Hematopoietic multipotent progenitor cell (in vitro differentiated cells): ENCODE measurements at regions not wholly inside any gene's neighbourhood (a gene's known extent, or its start where the extent isn't known, plus 50 kb on each side); places are given as distances from the start of the nearest gene placed in this dataset.
"Not testable (repeated sequence)": the region's sequence is repeated elsewhere in the genome, so short reads cannot be mapped to it uniquely, and the experiment has no call there.

Experiments used
- DNase-seq, 3 donors: peaks; one replicate each; pipeline ENCODE4 v3.0.0-alpha.2; 2011 to 2015; ENCODE audit warnings: low read depth in 2 of 3, low spot score in 2 of 3

DNA sequence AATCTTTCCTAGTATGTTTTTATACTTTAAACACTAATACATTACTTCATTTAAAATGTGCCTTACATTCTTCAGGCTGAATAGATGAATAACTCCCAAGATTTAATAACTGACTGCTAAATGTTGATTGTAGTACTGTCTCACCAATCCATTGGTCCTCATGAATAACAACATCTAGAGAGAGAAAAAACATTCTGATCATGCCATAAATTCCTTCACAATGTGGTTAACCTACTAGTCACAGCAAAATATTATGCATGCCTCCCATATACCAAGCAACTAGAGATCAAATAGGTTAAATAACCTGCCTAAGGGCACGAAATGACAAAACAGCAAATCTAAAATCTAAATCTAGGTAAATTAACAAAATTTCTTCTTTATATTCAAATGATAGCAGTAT lies 66.2 kb downstream of the SYT15 start:
- not testable (repeated sequence) for DNase-seq

- DNase-seq: not testable (repeated sequence)
Observed at GRCh38 chr10:46646132-46646531, 67.2 kb downstream of the SYT15 start.

- DNase-seq: not testable (repeated sequence)
Observed at GRCh38 chr10:46650967-46651366, 72.0 kb downstream of the SYT15 start.

DNA sequence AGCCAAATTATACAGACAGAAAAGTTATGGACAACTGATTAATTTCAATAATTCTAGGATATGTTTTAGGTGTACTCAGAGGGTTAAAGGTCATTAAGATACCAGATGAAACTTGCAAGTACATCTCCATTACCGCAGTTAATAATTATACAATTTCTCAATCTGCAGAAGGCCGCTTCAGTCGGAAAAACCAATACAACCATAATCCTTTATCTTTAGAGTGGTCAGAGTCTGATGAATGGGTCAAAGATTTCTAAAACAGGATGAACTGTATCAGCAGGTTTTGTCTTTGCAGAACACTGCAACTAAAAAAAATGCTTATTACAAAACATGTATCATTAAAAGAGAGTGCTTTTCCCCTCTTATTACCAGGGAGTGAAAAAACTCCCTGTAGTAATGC lies 78.5 kb downstream of the SYT15 start:
- DNase-seq: not testable (repeated sequence)

DNA sequence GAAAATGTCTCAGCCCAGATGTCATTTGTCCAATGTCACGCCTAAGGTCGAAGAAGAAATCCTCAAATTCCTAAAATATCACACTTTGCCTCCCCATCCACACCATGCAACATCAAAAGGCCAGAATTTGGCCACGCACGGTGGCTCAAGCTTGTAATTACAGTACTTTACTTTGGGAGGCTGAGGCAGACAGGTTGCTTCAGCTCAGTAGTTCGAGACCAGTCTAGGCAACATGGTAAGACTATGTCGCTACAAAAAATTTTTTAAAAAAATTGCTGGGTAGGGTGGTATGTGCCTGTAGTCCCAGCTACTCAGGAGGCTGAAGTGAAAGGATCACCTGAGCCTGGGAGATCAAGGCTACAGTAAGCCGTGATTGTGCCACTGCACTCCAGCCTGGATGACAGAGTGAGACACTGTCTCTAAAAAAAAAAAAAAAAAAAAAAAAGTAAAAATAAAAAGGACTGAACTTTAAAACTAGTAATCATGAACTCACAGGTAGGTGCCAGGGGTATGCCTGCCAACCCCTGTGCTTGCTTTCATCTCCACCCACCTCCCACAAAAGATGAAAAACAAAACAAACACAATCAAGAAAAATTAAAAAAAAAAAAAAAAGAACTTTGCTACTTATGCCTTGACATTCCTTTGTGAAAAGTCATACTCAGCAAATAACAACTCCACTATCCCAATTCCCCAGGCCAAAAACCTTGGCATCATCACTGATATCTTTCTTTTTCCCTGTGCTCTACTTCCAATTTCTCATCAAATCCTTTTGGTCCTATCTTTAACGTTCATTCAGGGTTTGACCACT lies 81.3 kb downstream of the SYT15 start:
- DNase-seq: not testable (repeated sequence)

DNA sequence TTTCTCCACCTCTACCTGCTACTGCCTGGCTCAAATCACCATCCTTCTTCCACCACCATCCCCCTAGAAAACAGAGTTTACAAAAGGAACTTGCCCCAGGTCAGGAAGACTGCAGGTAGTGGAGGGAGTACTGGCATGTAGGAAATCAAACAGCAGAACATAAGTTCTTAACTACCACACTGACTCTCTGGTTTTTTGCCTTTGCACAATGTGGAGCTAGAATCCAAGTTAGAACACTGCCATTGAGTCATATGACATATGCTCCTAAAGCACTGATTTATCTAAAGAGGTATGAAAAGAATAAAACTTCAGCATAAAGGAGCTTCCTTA lies 81.9 kb downstream of the SYT15 start:
- DNase-seq: not testable (repeated sequence)

GRCh38 chr10:46665536-46665935 lies 86.6 kb downstream of the SYT15 start:
- DNase-seq: not testable (repeated sequence)

DNA sequence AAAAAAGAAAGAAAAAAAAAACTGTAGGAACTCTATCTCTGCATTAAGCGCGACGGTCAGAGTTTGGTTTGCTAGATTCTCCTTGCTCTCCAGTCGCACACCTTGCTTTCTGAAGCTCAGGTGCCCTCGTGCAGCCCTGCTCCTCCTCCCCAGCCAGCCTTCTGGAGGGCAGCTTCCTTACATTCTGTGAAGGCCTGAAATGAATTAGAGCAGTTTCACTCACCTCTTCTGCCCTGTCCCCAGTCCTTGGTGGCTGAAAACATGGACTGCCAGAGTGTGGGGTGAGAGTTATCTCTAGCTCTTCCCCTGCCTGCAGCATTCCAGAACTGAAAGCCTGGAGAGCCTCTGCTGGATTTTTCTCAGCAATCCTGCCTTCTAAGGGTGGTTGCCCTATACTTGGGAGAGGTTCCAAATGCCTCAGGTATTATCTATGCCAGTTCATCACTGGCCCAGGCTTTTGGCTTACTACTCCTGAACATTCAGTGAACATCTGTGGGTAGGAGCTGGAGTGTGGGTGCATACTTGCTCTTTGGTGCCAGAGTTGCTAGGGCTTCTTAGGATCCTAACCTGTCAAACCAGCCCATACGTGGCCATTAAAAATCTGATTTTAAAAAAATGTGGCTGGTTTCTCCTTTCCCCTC lies 89.5 kb downstream of the SYT15 start:
- DNase-seq: not testable (repeated sequence)

- DNase-seq: not testable (repeated sequence)
Observed at GRCh38 chr10:46677836-46678435, 99.0 kb downstream of the SYT15 start.

DNA sequence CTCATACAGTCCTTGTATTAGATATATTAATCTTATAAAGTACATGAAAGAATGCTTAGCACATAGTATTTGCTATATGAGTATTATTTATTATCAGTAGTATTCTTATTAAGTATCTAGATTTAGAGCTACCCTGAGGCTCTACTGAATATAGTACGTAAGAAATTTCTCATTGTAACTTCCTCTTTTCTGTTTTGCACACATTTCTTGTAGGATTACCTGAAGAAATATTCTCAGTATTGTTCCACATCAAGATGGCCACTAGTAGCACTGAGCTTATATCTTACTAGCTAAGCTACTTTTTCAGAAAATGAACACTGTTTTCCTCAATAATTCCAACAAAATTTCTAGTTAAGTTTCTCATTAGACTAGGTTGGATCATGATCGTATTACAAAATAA lies 112.5 kb downstream of the SYT15 start:
- not testable (repeated sequence) for DNase-seq

DNA sequence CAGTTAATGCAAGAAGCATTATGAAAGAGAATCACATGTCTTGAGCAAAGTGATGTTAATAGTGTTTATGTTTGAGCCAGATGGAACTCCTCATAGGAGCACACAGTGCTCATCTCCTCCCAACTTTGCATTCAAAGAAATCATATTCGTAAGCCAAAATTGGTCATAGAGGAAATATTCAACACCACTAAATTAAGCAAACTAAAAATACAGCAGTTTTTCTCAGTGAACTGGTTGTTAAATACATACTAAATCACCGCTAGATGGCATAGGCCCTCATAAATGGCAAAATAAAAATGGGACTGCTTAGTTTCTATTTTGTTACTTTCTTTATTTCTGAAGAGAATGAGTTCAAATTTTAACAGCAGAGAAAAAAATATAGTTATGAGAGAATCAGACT lies 114.3 kb downstream of the SYT15 start:
- not testable (repeated sequence) for DNase-seq

GRCh38 chr10:46717264-46717663 lies 138.3 kb downstream of the SYT15 start:
- not testable (repeated sequence) for DNase-seq

GRCh38 chr10:46718014-46718413 lies 139.1 kb downstream of the SYT15 start:
- DNase-seq: not testable (repeated sequence)

DNA sequence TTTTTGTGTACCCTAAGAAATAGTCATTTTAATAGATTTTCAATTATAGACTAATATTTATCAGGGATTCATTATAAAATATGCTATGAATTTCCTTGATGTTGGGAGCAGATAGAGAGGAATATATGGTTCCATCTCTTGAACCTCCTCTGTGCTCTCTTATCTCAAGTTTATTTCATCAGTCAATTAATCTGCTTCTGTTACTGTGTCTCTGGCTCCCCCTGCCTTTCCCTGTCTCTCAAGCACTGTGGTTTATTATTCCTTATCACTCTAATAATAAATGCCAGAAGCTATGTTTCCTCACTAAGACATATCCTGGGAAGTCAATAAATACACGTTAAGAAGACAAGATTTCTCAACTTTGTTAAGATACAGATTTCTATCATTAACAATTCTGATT lies 141.5 kb downstream of the SYT15 start:
- peak in 1 of 3 donors; percentile 40 for DNase-seq

DNA sequence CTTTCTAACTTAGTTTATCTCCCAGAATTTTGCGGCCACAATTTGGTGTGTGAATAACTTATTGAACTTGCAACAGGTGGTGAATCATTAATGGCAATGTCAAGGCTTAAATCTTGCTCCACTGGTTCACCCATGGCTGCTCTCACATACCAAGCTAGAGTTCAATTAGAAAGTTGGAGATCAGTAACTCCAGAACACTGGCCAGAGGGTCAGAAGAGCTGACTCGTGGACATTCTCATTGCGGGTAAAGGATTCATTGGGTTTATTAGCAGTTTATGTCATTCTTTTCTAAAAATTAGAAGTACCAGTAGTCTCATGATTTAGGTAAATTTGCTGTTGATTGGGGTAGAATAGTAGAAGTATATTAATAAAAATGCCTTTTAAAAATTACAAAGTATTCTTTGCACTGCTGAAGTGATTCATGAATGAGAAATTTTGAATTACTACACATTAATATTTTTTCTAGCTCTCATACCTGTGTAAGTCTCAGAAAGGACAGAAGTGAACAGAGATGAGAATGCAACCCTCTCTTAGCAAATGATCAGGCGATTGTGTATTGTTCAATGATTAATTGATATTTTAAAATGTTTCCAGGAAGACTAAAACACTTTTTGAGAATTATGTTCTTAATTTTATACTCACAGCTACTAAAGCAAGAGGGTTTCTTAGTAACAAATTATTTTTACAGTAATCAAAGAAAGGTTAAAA lies 142.0 kb downstream of the SYT15 start:
- not testable (repeated sequence) for DNase-seq

DNA sequence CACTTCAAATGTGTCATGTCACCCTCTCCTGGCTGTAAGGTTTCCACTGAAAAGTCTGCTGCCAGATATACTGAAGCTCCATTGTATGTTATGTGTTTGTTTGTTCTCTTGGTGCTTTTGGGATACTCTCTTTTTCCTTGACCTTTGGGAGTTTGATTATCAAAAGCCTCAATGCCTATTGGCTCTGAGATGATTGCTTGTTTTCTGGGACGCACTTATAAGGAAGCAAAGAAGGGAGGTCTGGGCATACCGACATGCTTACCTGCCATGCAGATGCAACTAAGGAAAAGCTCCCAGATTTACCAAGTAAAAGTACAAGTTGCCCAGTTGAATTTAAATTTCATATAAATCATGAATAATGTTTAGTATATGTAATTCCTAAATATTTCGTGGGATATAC lies 145.3 kb downstream of the SYT15 start:
- not testable (repeated sequence) for DNase-seq

- not testable (repeated sequence) for DNase-seq
Observed at GRCh38 chr10:46728359-46728758, 149.4 kb downstream of the SYT15 start.

DNA sequence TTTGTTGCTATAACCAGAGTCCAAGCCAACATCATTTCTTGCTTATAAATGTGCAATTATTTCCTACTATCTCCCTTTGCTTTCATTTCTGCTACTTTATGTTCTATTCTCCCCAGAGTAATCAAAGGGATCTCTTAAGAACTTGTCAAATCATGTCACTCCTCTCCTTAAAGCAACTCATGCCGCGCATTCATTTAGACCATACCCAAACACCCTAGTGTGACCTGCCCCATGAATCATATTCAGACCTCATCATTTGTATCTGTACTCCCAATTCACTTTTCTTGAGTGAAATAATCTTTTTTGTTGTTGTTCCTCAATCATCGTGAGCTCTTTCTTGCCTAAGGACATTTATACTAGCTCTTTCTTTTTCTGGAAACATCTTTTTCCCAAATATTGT lies 151.8 kb downstream of the SYT15 start:
- DNase-seq: not testable (repeated sequence)

DNA sequence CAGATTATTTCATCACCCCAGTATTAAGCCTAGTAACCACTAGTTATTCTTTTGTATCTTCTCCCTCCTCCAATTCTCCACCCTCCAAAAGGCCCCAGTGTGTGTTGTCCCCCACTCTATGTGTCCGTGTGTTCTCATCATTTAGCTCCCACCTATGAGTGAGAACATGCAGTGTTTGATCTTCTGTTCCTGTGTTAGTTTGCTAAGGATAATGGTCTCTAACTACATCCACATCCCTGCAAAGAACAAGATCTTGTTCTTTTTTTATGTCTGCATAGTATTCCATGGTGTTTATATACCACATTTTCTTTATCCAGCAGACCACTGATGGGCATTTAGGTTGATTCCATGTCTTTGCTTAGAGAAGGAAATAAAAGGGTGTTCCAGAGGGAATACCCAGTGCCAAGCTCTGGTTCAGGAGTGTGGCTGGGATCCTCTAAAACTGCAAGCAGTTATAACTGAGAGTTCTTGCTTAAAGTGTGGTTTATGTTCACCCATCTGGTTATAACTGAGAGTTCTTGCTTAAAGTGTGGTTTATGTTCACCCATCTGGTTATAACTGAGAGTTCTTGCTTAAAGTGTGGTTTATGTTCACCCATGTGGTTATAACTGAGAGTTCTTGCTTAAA lies 154.8 kb downstream of the SYT15 start:
- DNase-seq: not testable (repeated sequence)

- DNase-seq: not testable (repeated sequence)
Observed at GRCh38 chr10:46734262-46734642, 155.3 kb downstream of the SYT15 start.

GRCh38 chr10:46739919-46740318 lies 161.0 kb downstream of the SYT15 start:
- not testable (repeated sequence) for DNase-seq
